HT-29 (cell line): ENCODE measurements at regions not wholly inside any gene's neighbourhood (a gene's known extent, or its start where the extent isn't known, plus 50 kb on each side); places are given as distances from the start of the nearest gene placed in this dataset.
"Not testable (repeated sequence)": the region's sequence is repeated elsewhere in the genome, so short reads cannot be mapped to it uniquely, and the experiment has no call there.

Experiments used
- DNase-seq: peaks from one replicate; pipeline ENCODE4 v3.0.0-alpha.2; 2015; ENCODE audit warnings: low spot score

DNA sequence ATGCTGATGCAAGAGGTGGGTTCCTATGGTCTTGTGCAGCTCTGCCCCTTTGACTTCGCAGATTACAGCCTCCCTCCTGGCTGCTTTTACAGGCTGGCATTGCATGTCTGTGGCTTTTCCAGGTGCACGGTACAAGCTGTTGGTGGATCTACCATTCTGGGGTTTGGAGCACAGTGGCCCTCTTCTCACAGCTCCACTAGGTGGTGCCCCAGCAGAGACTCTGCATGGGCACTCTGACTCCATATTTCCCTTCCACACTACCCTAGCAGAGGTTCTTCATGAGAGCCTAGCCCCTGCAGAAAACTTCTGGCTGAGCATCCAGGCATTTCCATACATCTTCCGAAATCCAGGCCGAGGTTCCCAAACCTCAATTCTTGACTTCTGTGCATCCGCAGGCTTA is 989.0 kb downstream of the PLA2G4A start:
- no peak for DNase-seq

DNA sequence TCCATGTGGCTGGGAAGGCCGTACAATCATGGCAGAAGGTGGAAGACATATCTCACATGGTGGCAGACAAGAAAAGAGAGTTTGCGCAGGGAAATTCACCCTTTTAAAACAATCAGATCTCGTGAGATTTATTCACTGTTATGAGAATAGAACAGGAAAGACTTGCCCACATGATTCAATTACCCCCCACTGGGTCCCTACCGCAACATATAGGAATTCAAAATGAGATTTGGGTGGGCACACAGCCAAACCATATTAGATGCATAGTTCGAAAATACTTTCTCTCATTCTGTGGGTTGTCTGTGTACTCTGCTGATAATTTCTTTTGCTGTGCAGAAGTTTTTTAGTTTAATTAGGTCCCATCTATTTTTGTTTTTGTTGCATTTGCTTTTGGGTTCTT is 990.3 kb downstream of the PLA2G4A start:
- no peak for DNase-seq

DNA sequence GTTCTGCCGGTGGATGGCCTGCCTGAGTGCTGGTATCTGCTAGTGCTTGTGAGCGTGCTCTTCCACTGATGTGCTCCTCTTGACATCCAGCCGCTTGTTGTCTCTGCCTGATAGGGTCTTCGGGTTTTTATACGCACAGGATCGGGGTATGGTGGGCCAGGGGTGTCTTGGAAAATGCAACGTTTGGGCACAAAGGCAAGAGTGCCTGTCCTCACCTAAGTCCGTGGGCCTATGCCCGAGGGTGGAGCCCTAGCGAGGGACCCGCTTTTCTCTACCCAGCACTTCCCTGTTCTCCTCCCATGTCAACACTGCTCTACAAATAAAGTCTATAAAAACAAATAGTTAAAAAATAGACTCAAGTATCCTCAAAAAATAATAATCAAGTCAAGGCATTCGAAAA is 1007.8 kb downstream of the PLA2G4A start:
- DNase-seq: no peak

DNA sequence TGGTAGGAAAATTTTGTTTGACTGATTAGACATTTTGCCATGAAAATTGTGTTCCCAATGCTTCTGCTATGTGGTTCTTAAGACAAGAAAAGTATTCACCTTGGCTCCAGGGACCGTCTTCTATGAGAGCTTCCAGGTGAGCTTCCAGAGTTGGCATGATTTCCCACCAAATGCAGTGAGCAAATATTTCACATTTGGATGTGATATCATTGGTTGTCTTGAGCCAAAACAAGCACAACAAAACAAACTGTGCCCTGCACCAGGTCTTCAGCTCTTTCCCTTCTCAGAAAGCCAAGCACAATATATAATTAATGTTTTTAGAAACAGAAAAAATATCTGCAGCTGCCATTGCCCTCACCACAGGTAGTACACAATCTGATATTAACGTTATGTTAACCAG is 1009.0 kb downstream of the PLA2G4A start:
- DNase-seq: no peak

DNA sequence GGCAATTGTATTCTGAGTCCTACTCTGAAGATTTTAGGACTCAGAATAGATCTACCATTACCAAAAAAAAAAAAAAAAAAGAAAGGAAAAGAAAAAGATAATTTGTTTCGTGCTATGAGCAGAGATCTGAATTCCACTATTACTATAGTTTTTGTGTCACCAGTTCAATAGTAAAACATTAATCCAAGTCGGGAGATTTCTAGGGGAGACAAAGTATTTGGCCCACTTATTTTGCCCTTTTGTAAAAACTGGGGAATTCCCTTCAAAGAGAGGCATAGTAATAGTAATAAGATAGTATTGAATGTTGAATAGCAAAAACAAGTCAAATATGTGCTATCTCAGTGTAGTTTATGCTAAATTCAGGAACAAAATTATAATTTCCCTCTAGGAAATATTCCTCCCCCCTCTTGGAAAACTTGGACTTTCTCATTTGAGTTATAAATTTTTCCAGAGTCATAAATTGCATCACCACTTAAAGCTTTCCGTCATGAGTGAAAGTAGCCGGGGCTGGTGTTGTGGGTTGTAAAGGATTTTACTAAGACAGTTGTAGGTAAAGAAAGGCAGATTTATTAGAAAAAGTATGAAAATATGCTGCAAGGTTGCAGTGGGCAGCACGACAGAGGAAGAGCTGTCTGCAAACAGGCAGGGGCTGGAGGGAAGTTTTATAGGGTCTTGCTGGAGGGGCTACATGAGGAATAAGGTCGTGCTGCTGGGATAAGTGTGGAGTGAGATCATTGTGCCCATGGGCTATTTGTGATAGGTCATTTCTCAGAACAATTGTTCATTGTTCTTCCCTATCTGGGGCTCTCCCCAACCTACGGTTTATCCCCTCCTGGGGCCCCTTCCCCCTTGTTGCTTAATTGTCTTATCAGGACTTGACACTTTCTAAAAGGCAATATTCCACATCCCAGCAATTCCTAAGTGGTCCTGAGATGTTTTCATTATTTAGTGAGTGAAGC is 1009.9 kb downstream of the PLA2G4A start:
- no peak for DNase-seq

DNA sequence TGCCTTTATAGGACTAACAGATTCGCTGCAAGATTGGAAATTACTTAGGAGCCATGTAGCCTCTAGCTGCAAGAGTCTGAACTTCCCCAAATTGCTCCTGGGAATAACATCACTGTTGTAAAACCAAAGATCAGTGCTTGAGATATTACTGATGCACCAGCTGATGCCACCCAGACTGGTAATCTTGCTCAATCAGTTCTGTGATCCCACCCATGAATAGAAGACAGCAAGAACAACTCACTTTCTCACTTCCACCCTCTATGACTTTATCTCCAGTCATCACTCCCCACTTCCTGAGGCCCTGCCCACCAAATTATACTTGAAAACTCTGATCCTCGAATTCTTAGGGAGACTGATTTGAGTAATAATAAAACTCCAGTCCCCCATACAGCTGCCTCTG is 1011.1 kb downstream of the PLA2G4A start:
- DNase-seq: no peak

DNA sequence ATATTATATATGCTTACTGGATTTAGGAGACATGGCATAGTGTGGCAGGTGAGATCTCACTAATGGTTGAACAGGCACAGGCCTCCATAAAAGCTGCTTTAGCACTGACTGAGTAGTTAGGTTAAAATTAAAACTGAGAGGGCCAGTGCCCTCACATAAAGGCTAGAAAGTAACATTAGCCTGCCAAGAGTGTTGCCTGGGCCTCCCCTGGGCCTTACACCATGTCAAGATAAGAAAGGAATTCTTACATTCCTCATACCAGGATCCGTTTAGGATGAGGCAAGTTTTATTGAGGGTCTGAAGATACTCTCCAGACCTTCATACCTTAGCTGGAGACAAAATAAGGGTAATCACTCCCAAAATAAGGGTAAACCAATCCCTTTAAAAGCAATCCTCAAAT is 1011.8 kb downstream of the PLA2G4A start:
- no peak for DNase-seq

DNA sequence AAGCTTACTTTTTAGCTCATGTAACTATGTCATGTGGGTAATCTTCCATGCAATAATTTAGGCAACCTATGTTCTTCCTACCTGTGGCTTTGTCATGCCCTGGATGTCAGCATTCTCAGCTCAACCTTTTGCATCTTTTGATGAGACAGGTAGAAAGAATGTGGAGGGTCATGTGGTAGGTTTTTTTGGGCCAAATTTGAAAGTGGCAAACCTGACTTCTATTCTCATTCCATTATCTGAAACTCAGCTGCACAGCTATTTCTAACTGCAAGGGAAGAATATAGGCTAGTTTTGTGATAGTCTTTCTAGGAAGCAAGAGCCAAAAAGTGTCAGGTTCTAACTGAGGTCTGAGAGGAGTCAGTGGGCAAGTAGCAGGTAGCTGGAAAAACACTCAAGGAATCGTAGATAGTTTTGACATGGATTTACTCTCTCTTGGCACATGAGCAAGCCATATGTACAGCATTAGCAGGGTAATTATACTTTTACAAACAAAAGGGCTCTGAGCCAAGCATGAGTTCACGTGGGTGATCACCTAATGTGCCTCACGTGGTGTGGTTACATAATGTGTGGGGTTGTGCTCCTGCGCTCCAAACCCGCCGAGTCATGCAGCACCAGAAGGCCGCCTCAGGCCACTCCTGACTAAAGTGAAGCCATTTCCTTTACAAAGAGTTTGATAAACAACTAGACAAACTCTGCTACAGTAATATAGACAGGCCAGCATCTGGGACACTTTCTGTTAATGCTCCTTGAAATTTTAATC is 1013.8 kb downstream of the PLA2G4A start:
- DNase-seq: no peak

DNA sequence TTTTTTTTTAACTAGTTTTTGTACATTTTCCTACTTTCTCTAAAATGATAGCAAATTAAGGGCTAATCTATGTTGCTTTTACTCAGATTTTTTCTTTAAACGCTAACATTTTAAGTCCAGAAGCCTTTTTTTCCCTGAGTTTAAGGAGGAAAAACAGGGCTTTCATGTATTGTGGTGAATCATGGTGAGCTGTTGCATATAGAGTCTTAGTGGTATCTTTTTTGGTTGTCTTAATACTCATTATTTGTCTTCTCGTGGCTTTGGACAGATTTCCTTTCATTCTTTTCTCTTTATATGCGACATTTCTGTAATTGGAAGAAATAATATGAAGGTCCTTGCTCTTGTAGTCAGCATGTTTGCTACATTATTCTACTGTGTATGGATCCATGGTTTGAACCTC is 1015.6 kb downstream of the PLA2G4A start:
- no peak for DNase-seq

DNA sequence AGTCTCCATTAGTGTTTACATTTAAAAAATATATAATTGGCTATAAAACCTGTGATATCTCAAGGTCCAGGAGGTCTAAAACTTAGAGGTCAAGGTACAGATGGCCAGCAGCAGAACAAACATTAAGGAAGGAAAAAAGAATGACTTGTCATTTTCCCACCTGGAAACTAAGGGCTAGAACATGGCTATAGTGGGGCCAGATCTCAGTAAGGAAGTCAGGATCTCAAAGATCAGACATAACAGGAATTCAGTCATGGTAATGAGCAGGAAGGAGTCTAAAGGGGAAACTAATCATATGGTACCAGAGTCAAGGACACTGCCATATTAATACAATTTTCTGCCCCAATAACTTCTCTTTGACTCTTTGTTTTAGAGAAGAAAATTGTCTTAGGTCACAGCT is 1018.8 kb downstream of the PLA2G4A start:
- DNase-seq: no peak

DNA sequence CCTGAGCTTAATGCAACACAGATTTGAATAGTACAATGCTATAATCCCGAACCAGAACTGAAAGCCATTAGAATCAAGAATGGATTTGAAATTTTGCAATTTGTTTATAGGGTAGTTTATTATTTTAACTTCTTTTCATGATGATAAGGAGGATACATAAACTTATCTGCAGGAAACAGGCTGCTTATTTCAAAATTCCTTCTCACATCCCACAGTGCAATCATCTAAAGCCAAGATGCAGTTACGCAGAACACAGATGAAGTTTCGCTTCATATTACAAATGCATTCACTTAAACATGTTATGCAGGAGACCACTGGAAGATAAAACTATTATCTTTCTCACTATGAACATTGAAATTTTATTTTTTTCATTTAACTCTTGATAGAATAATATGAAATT is 1019.6 kb downstream of the PLA2G4A start:
- no peak for DNase-seq

DNA sequence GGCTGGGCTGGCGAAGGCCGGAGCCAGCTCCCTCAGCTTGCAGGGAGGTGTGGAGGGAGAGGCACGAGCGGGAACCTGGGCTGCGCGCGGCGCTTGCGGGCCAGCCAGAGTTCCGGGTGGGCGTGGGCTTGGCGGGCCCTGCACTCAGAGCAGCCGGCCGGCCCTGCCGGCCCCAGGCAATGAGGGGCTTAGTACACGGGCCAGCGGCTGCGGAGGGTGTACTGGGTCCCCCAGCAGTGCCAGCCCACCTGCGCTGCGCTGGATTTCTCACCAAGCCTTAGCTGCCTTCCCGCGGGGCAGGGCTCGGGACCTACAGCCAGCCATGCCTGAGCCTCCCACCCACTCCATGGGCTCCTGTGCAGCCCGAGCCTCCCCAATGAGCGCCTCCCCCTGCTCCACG is 1021.4 kb downstream of the PLA2G4A start:
- DNase-seq: not testable (repeated sequence)

DNA sequence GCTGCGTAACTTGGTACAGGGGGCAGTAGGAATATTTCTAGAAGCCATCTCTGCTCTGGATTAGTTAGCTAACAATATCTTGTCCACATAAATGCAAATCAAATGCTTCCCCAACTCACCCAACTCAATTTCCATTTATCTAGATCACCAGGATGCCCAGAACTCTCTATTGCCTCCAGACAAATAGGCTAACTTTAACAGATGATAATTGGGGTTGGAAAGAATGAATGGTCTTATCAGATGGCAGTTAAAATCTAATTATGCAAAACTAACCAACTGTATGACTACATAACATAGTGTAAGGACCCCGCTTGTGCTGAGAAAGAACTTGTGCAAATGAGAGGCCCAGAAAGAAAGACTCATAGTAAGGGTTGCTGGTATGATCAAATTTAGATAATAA is 1024.8 kb downstream of the PLA2G4A start:
- DNase-seq: no peak

DNA sequence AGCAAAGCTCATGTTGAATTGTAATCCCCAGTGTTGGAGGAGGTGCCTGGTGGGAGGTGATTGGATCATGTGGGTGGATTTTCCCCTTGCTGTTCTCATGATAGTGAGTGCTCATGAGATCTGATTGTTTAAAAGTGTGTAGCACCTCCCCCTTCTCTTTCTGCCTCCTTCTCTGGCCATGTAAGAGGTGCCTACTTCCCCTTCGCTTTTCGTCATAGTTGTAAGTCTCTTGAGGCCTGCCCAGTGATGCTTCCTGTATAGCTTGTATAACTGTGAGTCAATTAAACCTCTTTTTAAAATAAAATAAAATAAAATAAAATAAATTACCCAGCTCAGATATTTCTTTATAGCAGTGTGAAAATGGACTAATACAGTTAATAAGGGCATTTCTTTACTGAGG is 1025.7 kb downstream of the PLA2G4A start:
- no peak for DNase-seq

DNA sequence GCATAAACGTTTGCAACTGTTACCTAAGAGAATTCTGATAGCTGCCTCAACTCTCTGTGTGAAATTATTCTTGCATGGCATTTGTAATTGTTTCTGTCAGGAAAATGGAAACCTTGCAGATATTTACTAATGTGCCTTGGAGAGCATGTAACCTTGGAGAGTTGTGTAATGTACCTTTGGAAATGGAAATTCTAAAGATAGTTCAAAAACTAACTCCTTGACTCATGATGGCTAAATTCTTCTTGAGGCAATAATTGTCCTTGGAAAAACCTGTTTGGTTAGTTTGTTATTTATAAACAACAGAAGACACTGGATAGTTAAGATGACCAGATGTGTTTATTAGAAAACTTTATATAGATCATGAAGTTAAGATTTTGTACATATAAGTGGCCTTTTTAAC is 1033.8 kb downstream of the PLA2G4A start:
- DNase-seq: no peak

DNA sequence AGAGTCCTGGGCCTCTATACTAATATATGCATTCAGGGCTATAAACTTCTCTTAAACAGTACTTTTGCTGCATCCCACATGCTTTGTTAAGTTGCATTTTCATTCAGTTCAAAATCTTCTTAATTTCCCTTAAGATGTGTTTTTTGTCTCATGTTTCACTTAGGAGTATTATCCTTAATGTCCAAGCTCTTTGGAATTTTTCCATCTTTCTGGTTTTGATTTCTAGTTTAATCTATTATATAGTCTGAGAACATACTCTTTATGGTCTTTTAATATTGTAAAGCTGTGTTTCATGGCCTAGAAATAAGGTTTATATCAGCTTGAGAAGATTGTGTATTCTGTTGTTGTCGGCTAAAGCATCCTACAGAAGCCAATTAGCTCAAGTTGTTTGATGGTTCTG is 1041.8 kb downstream of the PLA2G4A start:
- DNase-seq: no peak

DNA sequence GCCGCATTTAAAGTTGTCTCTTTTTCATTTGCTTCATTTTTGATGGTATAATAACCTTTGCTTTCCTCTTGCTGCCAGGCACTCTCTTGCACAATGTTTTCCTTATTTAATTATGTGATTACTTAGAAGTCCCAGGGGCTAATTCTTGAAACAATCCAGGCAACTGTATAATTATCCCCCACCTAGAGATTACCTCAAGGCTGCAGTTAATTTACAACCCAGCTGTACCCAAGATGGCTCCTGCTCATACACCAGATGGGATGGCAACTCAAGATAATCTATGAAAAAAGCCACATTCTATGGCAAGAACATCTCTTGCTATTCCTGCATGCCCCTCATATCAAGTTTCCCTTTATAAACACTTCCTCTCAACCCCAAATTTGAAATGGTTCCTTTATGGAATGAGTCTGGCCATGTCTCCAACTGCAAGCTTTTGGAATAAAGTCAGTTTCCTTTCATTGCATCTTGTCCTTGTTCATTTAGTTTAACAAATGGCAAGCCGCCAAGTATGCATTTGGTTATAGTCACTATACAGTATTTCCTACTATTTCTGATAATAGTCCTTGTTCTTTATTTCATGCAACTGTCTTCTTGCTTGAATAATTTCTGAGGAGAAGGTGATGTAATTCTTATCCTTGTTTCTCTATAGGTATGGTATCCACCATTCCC is 1042.6 kb downstream of the PLA2G4A start:
- DNase-seq: no peak

DNA sequence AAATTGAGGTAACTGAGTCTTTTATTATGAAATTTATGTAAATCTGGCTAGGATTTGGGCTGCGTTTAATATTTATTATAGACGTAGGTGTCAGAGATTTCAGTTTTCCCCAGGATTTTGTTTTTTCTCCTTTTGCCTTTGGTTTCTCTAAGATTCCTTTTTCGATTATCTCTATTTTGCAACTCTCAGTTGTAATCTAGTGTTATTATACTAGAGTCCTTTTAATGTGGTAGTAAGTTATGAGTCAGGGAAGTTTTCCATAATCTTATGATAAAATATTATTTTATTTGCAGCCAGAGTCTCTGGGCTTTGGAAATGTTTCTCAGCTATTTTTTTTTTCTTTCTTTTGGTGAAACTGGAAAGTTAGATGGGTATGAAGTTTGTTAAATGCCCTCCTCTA is 1043.8 kb downstream of the PLA2G4A start:
- DNase-seq: no peak

DNA sequence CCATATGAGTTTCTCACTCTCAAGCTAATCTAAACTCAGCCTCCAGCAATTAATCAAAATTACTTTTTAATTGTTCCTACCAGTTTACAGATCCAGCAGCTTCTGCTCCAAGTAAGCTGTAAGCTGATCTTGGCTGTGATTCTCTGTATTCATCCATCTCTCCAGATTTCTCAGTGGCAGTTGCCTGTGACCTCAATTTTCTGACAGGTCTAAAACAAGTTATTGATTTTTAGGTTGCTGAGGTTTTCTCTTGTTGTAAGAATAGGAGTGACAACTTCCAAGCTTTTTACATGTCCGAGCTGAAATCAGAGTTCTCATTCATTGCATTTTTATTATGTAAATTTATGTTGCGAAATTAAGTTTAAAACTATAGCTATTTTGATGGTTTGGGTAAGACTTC is 1044.4 kb downstream of the PLA2G4A start:
- DNase-seq: no peak

DNA sequence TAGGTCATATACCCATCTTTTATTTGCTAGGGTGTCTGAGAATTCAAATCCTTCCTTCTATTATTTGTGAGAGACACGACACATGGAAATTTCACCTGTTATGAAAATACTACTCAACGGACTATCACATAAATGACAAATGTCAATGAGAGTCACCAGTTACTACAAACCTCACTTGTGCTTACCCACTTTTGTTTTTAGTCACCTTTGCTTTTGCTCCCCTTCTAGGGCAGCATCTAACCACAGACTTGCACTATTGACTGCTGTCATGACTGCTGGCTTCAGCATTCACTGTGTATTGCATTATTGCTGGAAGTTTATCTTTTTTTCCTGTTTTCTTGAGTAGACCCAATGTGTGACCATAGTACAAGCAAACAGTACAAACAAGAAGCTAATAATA is 1048.0 kb downstream of the PLA2G4A start:
- DNase-seq: no peak

DNA sequence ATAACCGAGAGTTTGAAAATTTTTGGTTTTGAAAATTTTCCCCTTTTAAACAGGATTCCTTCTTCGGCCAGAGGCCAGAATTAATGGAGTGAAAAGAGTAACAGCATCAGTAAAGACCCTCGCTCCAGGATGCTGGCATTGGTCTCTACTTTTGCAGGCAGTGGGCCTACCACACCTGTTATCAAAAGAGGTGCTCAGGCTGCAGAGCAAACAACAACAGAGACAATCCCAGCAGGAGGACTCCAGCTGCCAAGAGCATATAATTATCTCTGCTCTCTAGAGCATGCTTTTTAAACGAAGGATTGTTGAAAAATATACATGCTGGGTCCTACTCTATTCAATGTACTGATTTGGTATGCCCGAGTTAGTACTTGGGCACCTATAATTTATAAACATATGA is 1048.5 kb downstream of the PLA2G4A start:
- no peak for DNase-seq

DNA sequence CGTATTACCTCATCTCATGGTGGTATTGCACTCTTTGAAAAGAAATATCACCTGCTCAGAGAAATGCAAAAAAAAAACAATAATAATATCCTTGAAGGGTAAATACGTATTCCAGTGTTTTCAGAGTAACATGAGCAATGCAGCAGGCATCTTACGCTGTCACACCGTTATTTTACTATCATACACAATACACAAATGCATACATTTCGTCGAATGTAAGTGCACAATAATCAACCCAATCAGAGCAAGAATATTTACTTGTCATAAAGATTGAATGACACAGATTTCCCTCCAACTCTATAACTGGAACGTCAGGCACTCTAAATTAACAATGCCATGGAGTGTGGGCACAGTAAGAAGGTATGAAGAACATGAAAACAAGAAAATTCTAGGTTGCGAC is 1050.1 kb downstream of the PLA2G4A start:
- DNase-seq: no peak
